ENCODE measurements at regions not wholly inside any gene's neighbourhood (a gene's known extent, or its start where the extent isn't known, plus 50 kb on each side); places are given as distances from the start of the nearest gene placed in this dataset.

- 78 to 81% methylated on average over 4 of the region's 4 CpGs for WGBS, 2 donors
- no peaks in the 10 kb centered on the region for H3K9me3 ChIP-seq (ENCODE audit: control insufficient read depth in 2 of 2, insufficient read depth in 1 of 2, low read depth in 1 of 2, low read length in 1 of 2)
- H3K27ac ChIP-seq (ENCODE audit: low read depth in 2 of 2, low read length in 1 of 2), result no peak overlapping the region
- H3K4me3 ChIP-seq (ENCODE audit: low read depth in 1 of 2, low read length in 2 of 2), result no peak overlapping the region
- H3K4me1 ChIP-seq (ENCODE audit: control insufficient read depth in 2 of 2, insufficient read depth in 2 of 2, low read length in 1 of 2), result no peaks in the 10 kb centered on the region
- no peaks in the 10 kb centered on the region for H3K27me3 ChIP-seq (ENCODE audit: control insufficient read depth in 1 of 2, insufficient read depth in 2 of 2, low read length in 2 of 2)
- H3K36me3 ChIP-seq (ENCODE audit: control insufficient read depth in 2 of 2, insufficient read depth in 2 of 2, low read length in 1 of 2), result no peaks in the 10 kb centered on the region
These were observed 238.6 kb upstream of the TMEM161B start for GRCh38 chr5:88507261-88507660.

- Histone ChIP-seq H3K27ac (ENCODE audit: low read depth in 2 of 2, low read length in 1 of 2) (no peak overlapping the region), H3K4me3 (ENCODE audit: low read depth in 1 of 2, low read length in 2 of 2) (no peak overlapping the region)
- WGBS, 2 donors, result 65 to 66% methylated on average over 3 of the region's 3 CpGs
These were observed 234.8 kb upstream of the TMEM161B start for GRCh38 chr5:88503406-88503805.

DNA sequence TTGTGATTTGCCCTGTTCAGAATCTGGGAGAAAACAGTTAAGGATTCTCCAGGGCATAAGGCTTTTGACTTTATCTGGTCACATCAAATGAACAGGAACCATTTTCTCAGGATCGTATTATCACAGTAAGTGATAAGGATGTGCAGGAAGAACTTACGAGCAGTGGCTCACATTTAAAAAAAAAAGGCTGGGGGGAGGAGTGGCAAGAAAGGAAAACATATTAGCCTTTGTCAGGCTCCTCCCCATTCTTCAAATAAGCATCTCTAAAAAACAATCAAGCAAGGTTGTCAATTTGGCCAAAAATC is 234.3 kb upstream of the TMEM161B start:
- Histone ChIP-seq H3K36me3 (ENCODE audit: control insufficient read depth in 2 of 2, insufficient read depth in 2 of 2, low read length in 1 of 2) (no peaks in the 10 kb centered on the region), H3K4me1 (ENCODE audit: control insufficient read depth in 2 of 2, insufficient read depth in 2 of 2, low read length in 1 of 2) (no peaks in the 10 kb centered on the region), H3K27ac (ENCODE audit: low read depth in 2 of 2, low read length in 1 of 2) (no peak overlapping the region), H3K4me3 (ENCODE audit: low read depth in 1 of 2, low read length in 2 of 2) (peak overlapping the region in 1 of 2 donors; percentile 35), H3K9me3 (ENCODE audit: control insufficient read depth in 2 of 2, insufficient read depth in 1 of 2, low read depth in 1 of 2, low read length in 1 of 2) (no peaks in the 10 kb centered on the region), H3K27me3 (ENCODE audit: control insufficient read depth in 1 of 2, insufficient read depth in 2 of 2, low read length in 2 of 2) (no peaks in the 10 kb centered on the region)
- WGBS, 2 donors, result 20 to 25% methylated on average over 2 of the region's 2 CpGs

More at GRCh38 chr5:88503406-88503805, 234.8 kb upstream of the TMEM161B start:
- no peaks in the 10 kb centered on the region for H3K9me3 ChIP-seq (ENCODE audit: control insufficient read depth in 2 of 2, insufficient read depth in 1 of 2, low read depth in 1 of 2, low read length in 1 of 2)
- no peaks in the 10 kb centered on the region for H3K27me3 ChIP-seq (ENCODE audit: control insufficient read depth in 1 of 2, insufficient read depth in 2 of 2, low read length in 2 of 2)
- no peaks in the 10 kb centered on the region for H3K36me3 ChIP-seq (ENCODE audit: control insufficient read depth in 2 of 2, insufficient read depth in 2 of 2, low read length in 1 of 2)
- H3K4me1 ChIP-seq (ENCODE audit: control insufficient read depth in 2 of 2, insufficient read depth in 2 of 2, low read length in 1 of 2), result no peaks in the 10 kb centered on the region

DNA sequence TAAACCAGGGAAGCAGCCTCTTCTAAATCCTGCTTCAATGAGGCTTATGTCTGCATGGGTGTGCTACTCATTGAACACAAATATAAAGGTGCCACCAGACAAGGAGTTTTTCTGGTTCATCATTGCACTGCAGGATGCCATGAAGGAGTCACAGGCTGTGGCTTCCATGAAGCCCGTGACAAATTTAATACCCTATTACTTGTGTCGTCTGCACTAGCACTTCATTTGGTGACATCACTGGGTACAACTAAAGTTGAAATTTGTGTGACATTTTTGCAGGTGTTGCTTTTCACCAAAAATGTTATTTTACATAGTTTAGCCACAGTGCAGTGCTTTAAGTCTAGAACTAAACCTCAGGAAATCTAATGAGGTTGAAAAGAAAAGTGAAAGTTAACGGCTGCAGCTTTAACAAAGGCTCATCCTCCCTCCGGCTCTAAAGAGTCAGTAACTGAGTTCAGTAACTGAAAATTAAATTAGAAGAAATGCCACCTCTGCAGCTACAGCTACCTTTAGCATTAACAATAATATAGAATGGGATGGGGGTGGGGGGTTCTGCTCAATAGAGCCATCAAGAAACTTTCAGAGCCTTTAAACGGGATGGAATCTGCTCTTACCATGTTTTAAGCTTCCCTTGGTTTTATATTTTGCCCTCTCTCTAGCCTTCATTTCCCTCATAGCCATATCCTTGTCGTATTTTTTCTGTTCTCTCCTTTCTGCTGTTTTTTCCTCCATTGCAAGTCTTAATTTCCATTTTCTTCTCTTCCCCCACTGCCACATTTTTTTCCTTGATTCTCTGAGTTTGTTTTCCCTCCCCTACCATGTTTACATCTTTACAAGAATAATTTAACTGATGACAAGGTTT is 233.8 kb upstream of the TMEM161B start:
- Histone ChIP-seq H3K27me3 (ENCODE audit: control insufficient read depth in 1 of 2, insufficient read depth in 2 of 2, low read length in 2 of 2) (no peaks in the 10 kb centered on the region), H3K27ac (ENCODE audit: low read depth in 2 of 2, low read length in 1 of 2) (no peak overlapping the region), H3K36me3 (ENCODE audit: control insufficient read depth in 2 of 2, insufficient read depth in 2 of 2, low read length in 1 of 2) (no peaks in the 10 kb centered on the region), H3K4me3 (ENCODE audit: low read depth in 1 of 2, low read length in 2 of 2) (peak overlapping the region; percentile 29 to 35), H3K9me3 (ENCODE audit: control insufficient read depth in 2 of 2, insufficient read depth in 1 of 2, low read depth in 1 of 2, low read length in 1 of 2) (no peaks in the 10 kb centered on the region), H3K4me1 (ENCODE audit: control insufficient read depth in 2 of 2, insufficient read depth in 2 of 2, low read length in 1 of 2) (no peaks in the 10 kb centered on the region)
- 25 to 36% methylated on average over 6 of the region's 6 CpGs for WGBS, 2 donors

DNA sequence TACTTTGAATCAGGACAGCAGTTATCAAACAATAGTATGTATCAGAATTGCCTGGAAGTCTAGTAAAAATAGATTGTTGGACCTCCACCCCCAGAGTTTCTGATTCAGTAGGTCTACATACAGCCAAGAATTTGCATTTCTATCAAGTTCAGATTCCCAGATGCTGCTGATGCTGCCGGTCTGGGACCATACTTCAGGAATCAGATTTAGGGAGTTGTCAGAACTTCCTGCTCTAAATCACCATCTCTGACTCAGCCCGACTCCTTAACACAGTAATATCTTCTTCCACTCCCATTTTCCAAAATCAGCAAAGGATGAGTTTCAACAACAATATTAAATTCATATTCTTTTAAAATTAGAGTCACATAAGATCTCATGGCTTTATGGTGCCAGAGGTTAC is 227.2 kb upstream of the TMEM161B start:
- Histone ChIP-seq H3K9me3 (ENCODE audit: control insufficient read depth in 2 of 2, insufficient read depth in 1 of 2, low read depth in 1 of 2, low read length in 1 of 2) (no peaks in the 10 kb centered on the region), H3K4me1 (ENCODE audit: control insufficient read depth in 2 of 2, insufficient read depth in 2 of 2, low read length in 1 of 2) (no peaks in the 10 kb centered on the region), H3K27me3 (ENCODE audit: control insufficient read depth in 1 of 2, insufficient read depth in 2 of 2, low read length in 2 of 2) (no peaks in the 10 kb centered on the region), H3K4me3 (ENCODE audit: low read depth in 1 of 2, low read length in 2 of 2) (no peak overlapping the region), H3K36me3 (ENCODE audit: control insufficient read depth in 2 of 2, insufficient read depth in 2 of 2, low read length in 1 of 2) (no peaks in the 10 kb centered on the region), H3K27ac (ENCODE audit: low read depth in 2 of 2, low read length in 1 of 2) (no peak overlapping the region)
- WGBS, 2 donors, result 57 to 59% methylated on average over 2 of the region's 2 CpGs

- Histone ChIP-seq H3K9me3 (ENCODE audit: control insufficient read depth in 2 of 2, insufficient read depth in 1 of 2, low read depth in 1 of 2, low read length in 1 of 2) (no peaks in the 10 kb centered on the region), H3K27ac (ENCODE audit: low read depth in 2 of 2, low read length in 1 of 2) (no peak overlapping the region), H3K4me1 (ENCODE audit: control insufficient read depth in 2 of 2, insufficient read depth in 2 of 2, low read length in 1 of 2) (no peaks in the 10 kb centered on the region), H3K27me3 (ENCODE audit: control insufficient read depth in 1 of 2, insufficient read depth in 2 of 2, low read length in 2 of 2) (no peaks in the 10 kb centered on the region), H3K36me3 (ENCODE audit: control insufficient read depth in 2 of 2, insufficient read depth in 2 of 2, low read length in 1 of 2) (no peaks in the 10 kb centered on the region), H3K4me3 (ENCODE audit: low read depth in 1 of 2, low read length in 2 of 2) (no peak overlapping the region)
- 52 to 58% methylated on average over 4 of the region's 4 CpGs for WGBS, 2 donors
These were observed 222.2 kb upstream of the TMEM161B start for GRCh38 chr5:88490874-88491273.

- Histone ChIP-seq H3K27me3 (ENCODE audit: control insufficient read depth in 1 of 2, insufficient read depth in 2 of 2, low read length in 2 of 2) (no peaks in the 10 kb centered on the region), H3K27ac (ENCODE audit: low read depth in 2 of 2, low read length in 1 of 2) (no peak overlapping the region), H3K4me1 (ENCODE audit: control insufficient read depth in 2 of 2, insufficient read depth in 2 of 2, low read length in 1 of 2) (no peaks in the 10 kb centered on the region), H3K9me3 (ENCODE audit: control insufficient read depth in 2 of 2, insufficient read depth in 1 of 2, low read depth in 1 of 2, low read length in 1 of 2) (no peaks in the 10 kb centered on the region), H3K36me3 (ENCODE audit: control insufficient read depth in 2 of 2, insufficient read depth in 2 of 2, low read length in 1 of 2) (no peaks in the 10 kb centered on the region), H3K4me3 (ENCODE audit: low read depth in 1 of 2, low read length in 2 of 2) (no peak overlapping the region)
- 40 to 44% methylated on average over 6 of the region's 6 CpGs for WGBS, 2 donors
These were observed 220.7 kb upstream of the TMEM161B start for GRCh38 chr5:88489364-88489763.

- WGBS, 2 donors, result 45 to 49% methylated on average over 2 of the region's 2 CpGs
- H3K36me3 ChIP-seq (ENCODE audit: control insufficient read depth in 2 of 2, insufficient read depth in 2 of 2, low read length in 1 of 2), result no peaks in the 10 kb centered on the region
- no peaks in the 10 kb centered on the region for H3K27me3 ChIP-seq (ENCODE audit: control insufficient read depth in 1 of 2, insufficient read depth in 2 of 2, low read length in 2 of 2)
- H3K4me3 ChIP-seq (ENCODE audit: low read depth in 1 of 2, low read length in 2 of 2), result no peak overlapping the region
- H3K9me3 ChIP-seq (ENCODE audit: control insufficient read depth in 2 of 2, insufficient read depth in 1 of 2, low read depth in 1 of 2, low read length in 1 of 2), result no peaks in the 10 kb centered on the region
- no peaks in the 10 kb centered on the region for H3K4me1 ChIP-seq (ENCODE audit: control insufficient read depth in 2 of 2, insufficient read depth in 2 of 2, low read length in 1 of 2)
- H3K27ac ChIP-seq (ENCODE audit: low read depth in 2 of 2, low read length in 1 of 2), result no peak overlapping the region
These were observed 219.9 kb upstream of the TMEM161B start for GRCh38 chr5:88488561-88488960.

- WGBS, 2 donors, result 63 to 67% methylated on average over 2 of the region's 2 CpGs
- Histone ChIP-seq H3K4me3 (ENCODE audit: low read depth in 1 of 2, low read length in 2 of 2) (no peak overlapping the region), H3K36me3 (ENCODE audit: control insufficient read depth in 2 of 2, insufficient read depth in 2 of 2, low read length in 1 of 2) (no peaks in the 10 kb centered on the region), H3K4me1 (ENCODE audit: control insufficient read depth in 2 of 2, insufficient read depth in 2 of 2, low read length in 1 of 2) (no peaks in the 10 kb centered on the region), H3K27ac (ENCODE audit: low read depth in 2 of 2, low read length in 1 of 2) (no peak overlapping the region), H3K9me3 (ENCODE audit: control insufficient read depth in 2 of 2, insufficient read depth in 1 of 2, low read depth in 1 of 2, low read length in 1 of 2) (no peaks in the 10 kb centered on the region), H3K27me3 (ENCODE audit: control insufficient read depth in 1 of 2, insufficient read depth in 2 of 2, low read length in 2 of 2) (no peaks in the 10 kb centered on the region)
These were observed 219.5 kb upstream of the TMEM161B start for GRCh38 chr5:88488130-88488529.

GRCh38 chr5:88487066-88487465 is 218.4 kb upstream of the TMEM161B start:
- Histone ChIP-seq H3K4me1 (ENCODE audit: control insufficient read depth in 2 of 2, insufficient read depth in 2 of 2, low read length in 1 of 2) (no peaks in the 10 kb centered on the region), H3K27me3 (ENCODE audit: control insufficient read depth in 1 of 2, insufficient read depth in 2 of 2, low read length in 2 of 2) (no peaks in the 10 kb centered on the region), H3K9me3 (ENCODE audit: control insufficient read depth in 2 of 2, insufficient read depth in 1 of 2, low read depth in 1 of 2, low read length in 1 of 2) (no peaks in the 10 kb centered on the region), H3K36me3 (ENCODE audit: control insufficient read depth in 2 of 2, insufficient read depth in 2 of 2, low read length in 1 of 2) (no peaks in the 10 kb centered on the region), H3K4me3 (ENCODE audit: low read depth in 1 of 2, low read length in 2 of 2) (no peak overlapping the region), H3K27ac (ENCODE audit: low read depth in 2 of 2, low read length in 1 of 2) (no peak overlapping the region)
- 86 to 88% methylated on average over 4 of the region's 4 CpGs for WGBS, 2 donors

Data from esophagus (tissue), 2 donors.